ENCODE measurements at regions not wholly inside any gene's neighbourhood (a gene's known extent, or its start where the extent isn't known, plus 50 kb on each side); places are given as distances from the start of the nearest gene placed in this dataset.

- TF ChIP-seq CTCF (IDR thresholded peaks at IDR 0.05) (no peak), POLR2AphosphoS5 (IDR thresholded peaks at IDR 0.05) (no peak)
Measured at GRCh38 chr10:114711176-114711868, 53.2 kb upstream of the ABLIM1 start.

All from gastroesophageal sphincter (tissue), 3 donors.